ENCODE measurements at regions not wholly inside any gene's neighbourhood (a gene's known extent, or its start where the extent isn't known, plus 50 kb on each side); places are given as distances from the start of the nearest gene placed in this dataset.
"Not testable (repeated sequence)": the region's sequence is repeated elsewhere in the genome, so short reads cannot be mapped to it uniquely, and the experiment has no call there.

GRCh38 chr9:29214690-29215253, 1641.5 kb upstream of the C9orf72 start:
- H3K27ac ChIP-seq, result no peak overlapping the region
- no peaks in the 10 kb centered on the region for H3K4me1 ChIP-seq
- no peak overlapping the region for H3K9ac ChIP-seq
- no peaks in the 10 kb centered on the region for H3K36me3 ChIP-seq
- no peak overlapping the region for H3K4me3 ChIP-seq
- TF ChIP-seq Cebpa-rat (IDR thresholded peaks at IDR 0.05), result no peak
- H4K20me1 ChIP-seq, result no peaks in the 10 kb centered on the region
- peaks cover 32 to 37% (median 33%) of the 10 kb centered on the region in 11 experiments for H3K9me3 ChIP-seq (replicated peaks in 1 of 11)
- peaks cover 23 to 42% (median 33%) of the 10 kb centered on the region in 11 experiments for H3K27me3 ChIP-seq
- H3K4me2 ChIP-seq, result no peak overlapping the region

- H3K4me1 ChIP-seq, result no peaks in the 10 kb centered on the region
- H3K4me2 ChIP-seq, result no peak overlapping the region
- H3K4me3 ChIP-seq, result no peak overlapping the region
- H3K36me3 ChIP-seq, result no peaks in the 10 kb centered on the region
- H3K9ac ChIP-seq, result no peak overlapping the region
- H3K27me3 ChIP-seq, result peaks cover 7 to 21% (median 16%) of the 10 kb centered on the region in 11 experiments
- H3K9me3 ChIP-seq (replicated peaks in 1 of 11), result peaks cover 21 to 23% (median 22%) of the 10 kb centered on the region in 11 experiments
- H4K20me1 ChIP-seq, result no peaks in the 10 kb centered on the region
- no peak overlapping the region for H3K27ac ChIP-seq
- TF ChIP-seq Cebpa-rat (IDR thresholded peaks at IDR 0.05), result no peak
Measured at GRCh38 chr9:29217966-29218365, 1644.7 kb upstream of the C9orf72 start.

- Histone ChIP-seq H3K36me3 (no peaks in the 10 kb centered on the region), H3K27ac (no peak overlapping the region), H3K9ac (no peak overlapping the region), H3K4me1 (no peaks in the 10 kb centered on the region), H3K4me2 (no peak overlapping the region), H4K20me1 (no peaks in the 10 kb centered on the region), H3K4me3 (no peak overlapping the region), H3K27me3 (no peaks in the 10 kb centered on the region), H3K9me3 (replicated peaks in 1 of 11) (no peaks in the 10 kb centered on the region)
- no peak for TF ChIP-seq Cebpa-rat (IDR thresholded peaks at IDR 0.05)
Measured at GRCh38 chr9:29220596-29221251, 1647.4 kb upstream of the C9orf72 start.

GRCh38 chr9:29228558-29228957, 1655.3 kb upstream of the C9orf72 start:
- Histone ChIP-seq H3K4me3 (no peak overlapping the region), H3K36me3 (no peaks in the 10 kb centered on the region), H3K4me1 (no peaks in the 10 kb centered on the region), H3K9me3 (replicated peaks in 1 of 11) (no peaks in the 10 kb centered on the region), H4K20me1 (no peaks in the 10 kb centered on the region), H3K27ac (no peak overlapping the region), H3K27me3 (no peaks in the 10 kb centered on the region), H3K4me2 (no peak overlapping the region), H3K9ac (no peak overlapping the region)
- TF ChIP-seq Cebpa-rat (IDR thresholded peaks at IDR 0.05), result no peak

GRCh38 chr9:29230931-29231330, 1657.7 kb upstream of the C9orf72 start:
- Histone ChIP-seq H3K4me3 (no peak overlapping the region), H3K4me2 (no peak overlapping the region), H3K9ac (no peak overlapping the region), H4K20me1 (no peaks in the 10 kb centered on the region), H3K27ac (no peak overlapping the region), H3K27me3 (no peaks in the 10 kb centered on the region), H3K36me3 (no peaks in the 10 kb centered on the region), H3K9me3 (replicated peaks in 1 of 11) (no peaks in the 10 kb centered on the region), H3K4me1 (no peaks in the 10 kb centered on the region)
- TF ChIP-seq Cebpa-rat (IDR thresholded peaks at IDR 0.05), result no peak

GRCh38 chr9:29233193-29233592, 1659.9 kb upstream of the C9orf72 start:
- Histone ChIP-seq H3K9me3 (replicated peaks in 1 of 11) (no peaks in the 10 kb centered on the region), H4K20me1 (no peaks in the 10 kb centered on the region), H3K9ac (no peak overlapping the region), H3K4me2 (no peak overlapping the region), H3K4me3 (no peak overlapping the region), H3K4me1 (no peaks in the 10 kb centered on the region), H3K36me3 (no peaks in the 10 kb centered on the region), H3K27me3 (no peaks in the 10 kb centered on the region), H3K27ac (no peak overlapping the region)
- no peak for TF ChIP-seq Cebpa-rat (IDR thresholded peaks at IDR 0.05)

- Histone ChIP-seq H3K36me3 (no peaks in the 10 kb centered on the region), H3K4me1 (no peaks in the 10 kb centered on the region), H3K4me3 (no peak overlapping the region), H3K4me2 (no peak overlapping the region), H4K20me1 (no peaks in the 10 kb centered on the region), H3K27me3 (no peaks in the 10 kb centered on the region), H3K9ac (no peak overlapping the region), H3K27ac (no peak overlapping the region), H3K9me3 (replicated peaks in 1 of 11) (no peaks in the 10 kb centered on the region)
- TF ChIP-seq Cebpa-rat (IDR thresholded peaks at IDR 0.05), result no peak
Measured at GRCh38 chr9:29241320-29241719, 1668.0 kb upstream of the C9orf72 start.

GRCh38 chr9:29245351-29245750, 1672.1 kb upstream of the C9orf72 start:
- TF ChIP-seq Cebpa-rat (IDR thresholded peaks at IDR 0.05), result no peak
- Histone ChIP-seq H3K36me3 (no peaks in the 10 kb centered on the region), H3K4me3 (no peak overlapping the region), H3K9me3 (replicated peaks in 1 of 11) (no peaks in the 10 kb centered on the region), H4K20me1 (no peaks in the 10 kb centered on the region), H3K9ac (no peak overlapping the region), H3K27me3 (no peaks in the 10 kb centered on the region), H3K4me2 (no peak overlapping the region), H3K4me1 (no peaks in the 10 kb centered on the region), H3K27ac (no peak overlapping the region)

GRCh38 chr9:29270400-29270799, 1697.1 kb upstream of the C9orf72 start:
- not testable (repeated sequence) for H3K4me2 ChIP-seq, H3K27me3 ChIP-seq, H3K27ac ChIP-seq, H3K9ac ChIP-seq, H3K36me3 ChIP-seq, H3K4me1 ChIP-seq, H4K20me1 ChIP-seq, H3K4me3 ChIP-seq
- peaks cover 0 to 10% (median 4%) of the 10 kb centered on the region in 11 experiments; a peak in 6 of 22 replicates for H3K9me3 ChIP-seq (replicated peaks in 1 of 11)

GRCh38 chr9:29282121-29282520, 1708.8 kb upstream of the C9orf72 start:
- no peak overlapping the region for H3K9ac ChIP-seq
- H3K4me2 ChIP-seq, result peak overlapping the region in 3 of 11 experiments; percentile 39 to 47 (median 39); a peak in 5 of 22 replicates
- no peak for TF ChIP-seq Cebpa-rat (IDR thresholded peaks at IDR 0.05)
- no peaks in the 10 kb centered on the region for H3K36me3 ChIP-seq
- H3K27me3 ChIP-seq, result no peaks in the 10 kb centered on the region
- no peaks in the 10 kb centered on the region for H4K20me1 ChIP-seq
- H3K9me3 ChIP-seq (replicated peaks in 1 of 11), result no peaks in the 10 kb centered on the region
- H3K4me3 ChIP-seq, result no peak overlapping the region
- peaks cover 0 to 19% (median 0%) of the 10 kb centered on the region in 10 experiments; a peak in 5 of 20 replicates for H3K4me1 ChIP-seq
- H3K27ac ChIP-seq, result peak overlapping the region in 1 of 11 experiments; percentile 49; a peak in 1 of 22 replicates
